GM23338 (cell line): ENCODE measurements at regions not wholly inside any gene's neighbourhood (a gene's known extent, or its start where the extent isn't known, plus 50 kb on each side); places are given as distances from the start of the nearest gene placed in this dataset.

Experiments used
- ATAC-seq: fragments of 200-7000 bp; cut with Tn5 transposase; 3 replicates; pipeline ENCODE4 v1.9.1; 2020
- DNase-seq: peaks from one replicate; pipeline ENCODE4 v3.0.0-alpha.2; 2015; ENCODE audit warnings: low spot score
- H2AFZ ChIP-seq: fragments of 200-600 bp; sonication (generic); 2 replicates; pipeline ENCODE4 v1.8.0; 2016; ENCODE audit warnings: antibody characterized with exemption, mild to moderate bottlenecking, moderate library complexity
- H3F3A ChIP-seq: fragments of 200-600 bp; sonication (generic); replicated peaks from 2 replicates; pipeline ENCODE4 v1.8.0; 2017; ENCODE audit warnings: antibody characterized with exemption, mixed run types, low read depth
- H3K27ac ChIP-seq: fragments of 200-600 bp; sonication (generic); 2 replicates; pipeline ENCODE4 v1.6.1; 2016; ENCODE audit warnings: low read depth
- H3K27me3 ChIP-seq: fragments of 200-600 bp; sonication (generic); 2 replicates; pipeline ENCODE4 v1.8.0; 2016; ENCODE audit warnings: mild to moderate bottlenecking, mixed run types, moderate library complexity; ENCODE audit not compliant: insufficient read depth
- H3K36me3 ChIP-seq: fragments of 200-600 bp; sonication (generic); 2 replicates; pipeline ENCODE4 v1.8.0; 2016; ENCODE audit warnings: mild to moderate bottlenecking; ENCODE audit not compliant: insufficient read depth
- H3K4me1 ChIP-seq: fragments of 200-600 bp; sonication (generic); 2 replicates; pipeline ENCODE4 v1.8.0; 2016; ENCODE audit warnings: mild to moderate bottlenecking, moderate library complexity; ENCODE audit not compliant: insufficient read depth
- H3K4me2 ChIP-seq: fragments of 200-600 bp; sonication (generic); 2 replicates; pipeline ENCODE4 v1.7.1; 2017; ENCODE audit warnings: mixed run types
- H3K4me3 ChIP-seq: fragments of 200-600 bp; sonication (generic); 2 replicates; pipeline ENCODE4 v1.6.1; 2016; ENCODE audit warnings: mixed run types
- H3K79me2 ChIP-seq: fragments of 200-600 bp; sonication (generic); replicated peaks from 2 replicates; pipeline ENCODE4 v1.8.0; 2017; ENCODE audit warnings: mild to moderate bottlenecking; ENCODE audit not compliant: insufficient read depth
- H3K9me2 ChIP-seq: fragments of 200-600 bp; sonication (generic); 2 replicates; pipeline ENCODE4 v1.8.0; 2017; ENCODE audit not compliant: insufficient read depth
- H4K20me1 ChIP-seq: fragments of 200-600 bp; sonication (generic); replicated peaks from 2 replicates; pipeline ENCODE4 v1.8.0; 2017; ENCODE audit warnings: mild to moderate bottlenecking; ENCODE audit not compliant: insufficient read depth
- H3K27ac Mint-ChIP-seq: 2 replicates; pipeline ENCODE4 v1.8.0; 2020; ENCODE audit warnings: inconsistent platforms, mild to moderate bottlenecking, moderate library complexity, mixed read lengths
- H3K27me3 Mint-ChIP-seq: 3 replicates; pipeline ENCODE4 v1.8.0; 2022; ENCODE audit warnings: low read depth, mild to moderate bottlenecking, moderate library complexity, mixed read lengths, inconsistent platforms; ENCODE audit not compliant: insufficient read depth, poor library complexity
- H3K36me3 Mint-ChIP-seq: 3 replicates; pipeline ENCODE4 v1.8.0; 2021; ENCODE audit warnings: low read depth, mild to moderate bottlenecking, inconsistent platforms, moderate library complexity, mixed read lengths
- H3K4me1 Mint-ChIP-seq: 3 replicates; pipeline ENCODE4 v1.8.0; 2020; ENCODE audit warnings: mild to moderate bottlenecking, inconsistent platforms, mixed read lengths
- H3K4me3 Mint-ChIP-seq: 3 replicates; pipeline ENCODE4 v1.8.0; 2021; ENCODE audit warnings: moderate library complexity, mild to moderate bottlenecking, inconsistent platforms, mixed read lengths
- H3K9me3 Mint-ChIP-seq: 3 replicates; pipeline ENCODE4 v1.8.0; 2020; ENCODE audit warnings: moderate library complexity, mild to moderate bottlenecking, inconsistent platforms, mixed read lengths
- EZH2 ChIP-seq: fragments of 200-600 bp; sonication (generic); IDR thresholded peaks from one replicate; pipeline ENCODE4 v1.8.0; 2017; ENCODE audit warnings: antibody characterized with exemption, mild to moderate bottlenecking, low read depth; ENCODE audit not compliant: unreplicated experiment
- JUNB ChIP-seq: IDR thresholded peaks from one replicate; pipeline ENCODE4 v1.6.1; 2016; ENCODE audit warnings: antibody characterized with exemption; ENCODE audit not compliant: unreplicated experiment
- STAT1 ChIP-seq: IDR thresholded peaks from one replicate; pipeline ENCODE4 v1.6.1; 2016; ENCODE audit warnings: antibody characterized with exemption; ENCODE audit not compliant: unreplicated experiment
- TF ChIP-seq, protein P1 (sequence below): IDR thresholded peaks from 2 replicates; pipeline ENCODE4 v1.6.1; 2016; ENCODE audit warnings: antibody characterized with exemption
- TF ChIP-seq, protein P2 (sequence below): fragments of 250-450 bp; sonication (Bioruptor Pico); IDR thresholded peaks from 2 replicates; pipeline ENCODE4 v1.5.0; 2020; ENCODE audit warnings: mild to moderate bottlenecking, moderate library complexity

DNA sequence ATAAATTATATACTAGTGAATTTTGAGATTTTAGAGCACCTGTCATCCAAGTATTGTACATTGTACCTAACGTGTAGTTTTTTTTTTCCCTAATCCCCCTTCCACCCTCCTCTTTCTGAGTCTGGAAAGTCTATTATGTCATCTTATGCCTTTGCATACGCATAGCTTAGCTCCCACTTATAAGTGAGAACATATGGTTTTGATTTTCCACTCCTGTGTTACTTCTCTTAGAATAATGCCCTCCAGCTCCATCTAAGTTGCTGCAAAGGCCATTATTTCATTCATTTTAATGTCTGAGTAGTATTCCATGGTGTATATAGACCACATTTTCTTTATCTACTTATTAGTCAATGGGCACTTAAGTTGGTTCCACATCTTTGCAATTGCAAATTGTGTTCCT lies 177.0 kb upstream of the C16orf82 start (continued):
- TF ChIP-seq, protein P1, sequence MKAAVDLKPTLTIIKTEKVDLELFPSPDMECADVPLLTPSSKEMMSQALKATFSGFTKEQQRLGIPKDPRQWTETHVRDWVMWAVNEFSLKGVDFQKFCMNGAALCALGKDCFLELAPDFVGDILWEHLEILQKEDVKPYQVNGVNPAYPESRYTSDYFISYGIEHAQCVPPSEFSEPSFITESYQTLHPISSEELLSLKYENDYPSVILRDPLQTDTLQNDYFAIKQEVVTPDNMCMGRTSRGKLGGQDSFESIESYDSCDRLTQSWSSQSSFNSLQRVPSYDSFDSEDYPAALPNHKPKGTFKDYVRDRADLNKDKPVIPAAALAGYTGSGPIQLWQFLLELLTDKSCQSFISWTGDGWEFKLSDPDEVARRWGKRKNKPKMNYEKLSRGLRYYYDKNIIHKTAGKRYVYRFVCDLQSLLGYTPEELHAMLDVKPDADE: no peak

DNA sequence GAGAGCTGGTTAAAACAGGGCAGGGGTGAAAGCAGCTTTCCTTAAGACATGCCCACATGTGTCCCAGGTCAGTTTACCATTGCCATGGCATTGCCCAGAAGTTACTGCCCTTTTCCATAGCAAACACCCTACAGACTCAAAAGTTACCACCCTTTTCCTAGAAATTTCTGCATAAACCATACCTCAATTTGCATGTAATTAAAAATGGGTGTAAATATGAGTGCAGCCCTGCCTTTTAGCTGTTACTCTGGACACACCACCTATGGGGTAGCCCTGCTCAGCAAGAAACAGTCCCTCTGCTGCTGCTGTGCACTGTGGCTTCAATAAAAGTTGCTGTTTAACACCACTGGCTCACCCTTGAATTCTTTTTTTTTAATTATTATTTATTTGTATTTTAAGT lies 168.5 kb upstream of the C16orf82 start:
- H4K20me1 ChIP-seq: no peaks in the 10 kb centered on the region
- no peaks in the 10 kb centered on the region for H3K36me3 ChIP-seq
- peaks cover 72% of the 10 kb centered on the region for H3K9me3 Mint-ChIP-seq
- DNase-seq (no peak), ATAC-seq (no peak)
- peaks cover 4% of the 10 kb centered on the region for H3K4me1 Mint-ChIP-seq
- no peak for TF ChIP-seq STAT1
- TF ChIP-seq, protein P2, sequence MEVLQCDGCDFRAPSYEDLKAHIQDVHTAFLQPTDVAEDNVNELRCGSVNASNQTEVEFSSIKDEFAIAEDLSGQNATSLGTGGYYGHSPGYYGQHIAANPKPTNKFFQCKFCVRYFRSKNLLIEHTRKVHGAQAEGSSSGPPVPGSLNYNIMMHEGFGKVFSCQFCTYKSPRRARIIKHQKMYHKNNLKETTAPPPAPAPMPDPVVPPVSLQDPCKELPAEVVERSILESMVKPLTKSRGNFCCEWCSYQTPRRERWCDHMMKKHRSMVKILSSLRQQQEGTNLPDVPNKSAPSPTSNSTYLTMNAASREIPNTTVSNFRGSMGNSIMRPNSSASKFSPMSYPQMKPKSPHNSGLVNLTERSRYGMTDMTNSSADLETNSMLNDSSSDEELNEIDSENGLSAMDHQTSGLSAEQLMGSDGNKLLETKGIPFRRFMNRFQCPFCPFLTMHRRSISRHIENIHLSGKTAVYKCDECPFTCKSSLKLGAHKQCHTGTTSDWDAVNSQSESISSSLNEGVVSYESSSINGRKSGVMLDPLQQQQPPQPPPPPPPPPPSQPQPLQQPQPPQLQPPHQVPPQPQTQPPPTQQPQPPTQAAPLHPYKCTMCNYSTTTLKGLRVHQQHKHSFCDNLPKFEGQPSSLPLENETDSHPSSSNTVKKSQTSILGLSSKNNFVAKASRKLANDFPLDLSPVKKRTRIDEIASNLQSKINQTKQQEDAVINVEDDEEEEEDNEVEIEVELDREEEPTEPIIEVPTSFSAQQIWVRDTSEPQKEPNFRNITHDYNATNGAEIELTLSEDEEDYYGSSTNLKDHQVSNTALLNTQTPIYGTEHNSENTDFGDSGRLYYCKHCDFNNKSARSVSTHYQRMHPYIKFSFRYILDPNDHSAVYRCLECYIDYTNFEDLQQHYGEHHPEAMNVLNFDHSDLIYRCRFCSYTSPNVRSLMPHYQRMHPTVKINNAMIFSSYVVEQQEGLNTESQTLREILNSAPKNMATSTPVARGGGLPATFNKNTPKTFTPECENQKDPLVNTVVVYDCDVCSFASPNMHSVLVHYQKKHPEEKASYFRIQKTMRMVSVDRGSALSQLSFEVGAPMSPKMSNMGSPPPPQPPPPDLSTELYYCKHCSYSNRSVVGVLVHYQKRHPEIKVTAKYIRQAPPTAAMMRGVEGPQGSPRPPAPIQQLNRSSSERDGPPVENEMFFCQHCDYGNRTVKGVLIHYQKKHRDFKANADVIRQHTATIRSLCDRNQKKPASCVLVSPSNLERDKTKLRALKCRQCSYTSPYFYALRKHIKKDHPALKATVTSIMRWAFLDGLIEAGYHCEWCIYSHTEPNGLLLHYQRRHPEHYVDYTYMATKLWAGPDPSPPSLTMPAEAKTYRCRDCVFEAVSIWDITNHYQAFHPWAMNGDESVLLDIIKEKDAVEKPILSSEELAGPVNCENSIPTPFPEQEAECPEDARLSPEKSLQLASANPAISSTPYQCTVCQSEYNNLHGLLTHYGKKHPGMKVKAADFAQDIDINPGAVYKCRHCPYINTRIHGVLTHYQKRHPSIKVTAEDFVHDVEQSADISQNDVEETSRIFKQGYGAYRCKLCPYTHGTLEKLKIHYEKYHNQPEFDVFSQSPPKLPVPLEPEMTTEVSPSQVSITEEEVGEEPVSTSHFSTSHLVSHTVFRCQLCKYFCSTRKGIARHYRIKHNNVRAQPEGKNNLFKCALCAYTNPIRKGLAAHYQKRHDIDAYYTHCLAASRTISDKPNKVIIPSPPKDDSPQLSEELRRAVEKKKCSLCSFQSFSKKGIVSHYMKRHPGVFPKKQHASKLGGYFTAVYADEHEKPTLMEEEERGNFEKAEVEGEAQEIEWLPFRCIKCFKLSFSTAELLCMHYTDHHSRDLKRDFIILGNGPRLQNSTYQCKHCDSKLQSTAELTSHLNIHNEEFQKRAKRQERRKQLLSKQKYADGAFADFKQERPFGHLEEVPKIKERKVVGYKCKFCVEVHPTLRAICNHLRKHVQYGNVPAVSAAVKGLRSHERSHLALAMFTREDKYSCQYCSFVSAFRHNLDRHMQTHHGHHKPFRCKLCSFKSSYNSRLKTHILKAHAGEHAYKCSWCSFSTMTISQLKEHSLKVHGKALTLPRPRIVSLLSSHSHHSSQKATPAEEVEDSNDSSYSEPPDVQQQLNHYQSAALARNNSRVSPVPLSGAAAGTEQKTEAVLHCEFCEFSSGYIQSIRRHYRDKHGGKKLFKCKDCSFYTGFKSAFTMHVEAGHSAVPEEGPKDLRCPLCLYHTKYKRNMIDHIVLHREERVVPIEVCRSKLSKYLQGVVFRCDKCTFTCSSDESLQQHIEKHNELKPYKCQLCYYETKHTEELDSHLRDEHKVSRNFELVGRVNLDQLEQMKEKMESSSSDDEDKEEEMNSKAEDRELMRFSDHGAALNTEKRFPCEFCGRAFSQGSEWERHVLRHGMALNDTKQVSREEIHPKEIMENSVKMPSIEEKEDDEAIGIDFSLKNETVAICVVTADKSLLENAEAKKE (CRISPR knock-in tag): no peak
- no peak for TF ChIP-seq EZH2
- no peak for TF ChIP-seq JUNB
- H3K27me3 ChIP-seq: no peaks in the 10 kb centered on the region
- no peaks in the 10 kb centered on the region for H3K4me1 ChIP-seq
- no peaks in the 10 kb centered on the region for H3K36me3 Mint-ChIP-seq
- no peak overlapping the region for H3K4me2 ChIP-seq
- no peaks in the 10 kb centered on the region for H3K27me3 Mint-ChIP-seq
- H3K4me3 Mint-ChIP-seq: no peak overlapping the region
- no peak overlapping the region for H3K4me3 ChIP-seq
- H3F3A ChIP-seq: no peaks in the 10 kb centered on the region
- H3K9me2 ChIP-seq: peaks cover 4% of the 10 kb centered on the region; the same call in 1 of the 2 replicates
- H3K79me2 ChIP-seq: no peaks in the 10 kb centered on the region
- no peak overlapping the region for H2AFZ ChIP-seq
- no peak overlapping the region for H3K27ac ChIP-seq
- no peak overlapping the region for H3K27ac Mint-ChIP-seq
